HepG2 (cell line): ENCODE measurements at regions not wholly inside any gene's neighbourhood (a gene's known extent, or its start where the extent isn't known, plus 50 kb on each side); places are given as distances from the start of the nearest gene placed in this dataset.

Experiments
- CAMTA2 ChIP-seq: sonication (generic); formaldehyde crosslinking; IDR thresholded peaks from 2 replicates; pipeline ENCODE4 v1.4.0; 2020; ENCODE audit warnings: mild to moderate bottlenecking, missing genetic modification reagents, borderline replicate concordance
- CEBPB ChIP-seq: IDR thresholded peaks from 2 replicates; pipeline ENCODE4 v1.6.1; 2011; ENCODE audit warnings: low read depth, low read length, improper control_type of control experiment, borderline replicate concordance
- CEBPG ChIP-seq: IDR thresholded peaks from 2 replicates; pipeline ENCODE4 v1.6.1; 2016
- ELF1 ChIP-seq: sonication (generic); formaldehyde crosslinking; IDR thresholded peaks from 2 replicates; pipeline ENCODE4 v1.4.0; 2020; ENCODE audit warnings: missing genetic modification reagents
- ISX ChIP-seq: sonication (generic); formaldehyde crosslinking; conservative IDR thresholded peaks from 2 replicates; pipeline ENCODE4 v1.5.0; 2020; ENCODE audit warnings: missing genetic modification reagents
- PHF21A ChIP-seq: sonication (generic); formaldehyde crosslinking; IDR thresholded peaks from 2 replicates; pipeline ENCODE4 v1.5.0; 2020; ENCODE audit warnings: mild to moderate bottlenecking, missing genetic modification reagents
- PRPF4 ChIP-seq: fragments of 200-400 bp; formaldehyde crosslinking; IDR thresholded peaks from 2 replicates; pipeline ENCODE4 v1.6.1; 2016; ENCODE audit warnings: low read length, low read depth; ENCODE audit not compliant: poor library complexity, severe bottlenecking
- REPIN1 ChIP-seq: sonication (generic); formaldehyde crosslinking; IDR thresholded peaks from 2 replicates; pipeline ENCODE4 v1.8.0; 2022; ENCODE audit warnings: missing genetic modification reagents, low read depth, mild to moderate bottlenecking, borderline replicate concordance
- SATB2 ChIP-seq: sonication (generic); formaldehyde crosslinking; IDR thresholded peaks from 2 replicates; pipeline ENCODE4 v1.5.0; 2020; ENCODE audit warnings: missing genetic modification reagents
- ZNF207 ChIP-seq: fragments of 450-650 bp; IDR thresholded peaks from 2 replicates; pipeline ENCODE4 v1.6.1; 2016; ENCODE audit warnings: antibody characterized with exemption, borderline replicate concordance
- ZNF230 ChIP-seq: sonication (generic); formaldehyde crosslinking; IDR thresholded peaks from 2 replicates; pipeline ENCODE4 v1.4.0; 2020; ENCODE audit warnings: mild to moderate bottlenecking, missing genetic modification reagents
- ZNF263 ChIP-seq: sonication (generic); formaldehyde crosslinking; IDR thresholded peaks from 2 replicates; pipeline ENCODE4 v1.4.0; 2020; ENCODE audit warnings: missing genetic modification reagents
- ZNF317 ChIP-seq: sonication (generic); formaldehyde crosslinking; IDR thresholded peaks from 2 replicates; pipeline ENCODE4 v1.5.0; 2020; ENCODE audit warnings: mild to moderate bottlenecking, missing genetic modification reagents
- ZNF335 ChIP-seq: sonication (generic); formaldehyde crosslinking; IDR thresholded peaks from 2 replicates; pipeline ENCODE4 v1.4.0; 2020; ENCODE audit warnings: missing genetic modification reagents
- ZNF616 ChIP-seq: sonication (generic); formaldehyde crosslinking; IDR thresholded peaks from 2 replicates; pipeline ENCODE4 v1.5.0; 2020; ENCODE audit warnings: low read depth, mild to moderate bottlenecking, missing genetic modification reagents
- ZNF749 ChIP-seq: sonication (generic); formaldehyde crosslinking; IDR thresholded peaks from 2 replicates; pipeline ENCODE4 v1.8.0; 2022; ENCODE audit warnings: mild to moderate bottlenecking, missing genetic modification reagents, moderate library complexity, borderline replicate concordance
- TF ChIP-seq, protein P1 (sequence below): sonication (generic); formaldehyde crosslinking; IDR thresholded peaks from 2 replicates; pipeline ENCODE4 v1.4.0; 2020; ENCODE audit warnings: missing genetic modification reagents, mild to moderate bottlenecking, borderline replicate concordance
- TF ChIP-seq, protein P2 (sequence below): sonication (generic); formaldehyde crosslinking; IDR thresholded peaks from 2 replicates; pipeline ENCODE4 v1.4.0; 2020; ENCODE audit warnings: missing genetic modification reagents
- TF ChIP-seq, protein P3 (sequence below): sonication (generic); formaldehyde crosslinking; IDR thresholded peaks from 2 replicates; pipeline ENCODE4 v1.5.0; 2020; ENCODE audit warnings: missing genetic modification reagents
- TF ChIP-seq, protein P4 (sequence below): sonication (generic); formaldehyde crosslinking; IDR thresholded peaks from 2 replicates; pipeline ENCODE4 v1.9.0; 2021; ENCODE audit warnings: missing genetic modification reagents, borderline replicate concordance
- TF ChIP-seq, protein P5 (sequence below): sonication (generic); formaldehyde crosslinking; IDR thresholded peaks from 2 replicates; pipeline ENCODE4 v1.5.1; 2020; ENCODE audit warnings: mild to moderate bottlenecking, moderate library complexity, missing genetic modification reagents
- TF ChIP-seq, protein P6 (sequence below): fragments of 450-650 bp; IDR thresholded peaks from 2 replicates; pipeline ENCODE4 v1.6.1; 2016

DNA sequence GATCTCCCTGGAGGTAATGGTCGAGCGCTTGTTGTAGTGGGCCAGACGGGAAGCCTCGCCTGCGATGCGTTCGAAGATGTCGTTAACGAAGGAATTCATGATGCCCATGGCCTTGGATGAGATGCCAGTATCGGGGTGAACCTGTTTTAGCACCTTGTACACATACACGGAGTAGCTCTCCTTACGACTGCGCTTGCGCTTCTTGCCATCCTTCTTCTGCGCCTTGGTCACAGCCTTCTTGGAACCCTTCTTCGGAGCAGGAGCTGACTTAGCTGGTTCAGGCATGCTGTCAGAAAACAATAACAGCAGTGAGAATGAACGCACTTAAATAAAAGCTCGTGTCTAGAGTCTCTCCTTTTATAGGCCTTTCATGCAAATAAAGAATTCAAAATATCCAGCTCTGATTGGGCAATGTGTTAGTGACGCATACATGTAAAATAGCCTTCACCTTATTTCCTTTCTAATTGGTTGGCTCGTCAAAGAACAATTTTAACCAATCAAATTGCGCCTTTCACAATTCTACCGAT lies 129.2 kb downstream of the HFE start (continued):
- TF ChIP-seq, protein P1, sequence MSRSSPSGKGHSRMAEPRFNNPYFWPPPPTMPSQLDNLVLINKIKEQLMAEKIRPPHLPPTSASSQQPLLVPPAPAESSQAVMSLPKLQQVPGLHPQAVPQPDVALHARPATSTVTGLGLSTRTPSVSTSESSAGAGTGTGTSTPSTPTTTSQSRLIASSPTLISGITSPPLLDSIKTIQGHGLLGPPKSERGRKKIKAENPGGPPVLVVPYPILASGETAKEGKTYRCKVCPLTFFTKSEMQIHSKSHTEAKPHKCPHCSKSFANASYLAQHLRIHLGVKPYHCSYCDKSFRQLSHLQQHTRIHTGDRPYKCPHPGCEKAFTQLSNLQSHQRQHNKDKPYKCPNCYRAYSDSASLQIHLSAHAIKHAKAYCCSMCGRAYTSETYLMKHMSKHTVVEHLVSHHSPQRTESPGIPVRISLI = no peak
- TF ChIP-seq, protein P2, sequence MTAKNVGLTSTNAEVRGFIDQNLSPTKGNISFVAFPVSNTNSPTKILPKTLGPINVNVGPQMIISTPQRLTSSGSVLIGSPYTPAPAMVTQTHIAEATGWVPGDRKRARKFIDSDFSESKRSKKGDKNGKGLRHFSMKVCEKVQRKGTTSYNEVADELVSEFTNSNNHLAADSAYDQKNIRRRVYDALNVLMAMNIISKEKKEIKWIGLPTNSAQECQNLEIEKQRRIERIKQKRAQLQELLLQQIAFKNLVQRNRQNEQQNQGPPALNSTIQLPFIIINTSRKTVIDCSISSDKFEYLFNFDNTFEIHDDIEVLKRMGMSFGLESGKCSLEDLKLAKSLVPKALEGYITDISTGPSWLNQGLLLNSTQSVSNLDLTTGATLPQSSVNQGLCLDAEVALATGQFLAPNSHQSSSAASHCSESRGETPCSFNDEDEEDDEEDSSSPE (CRISPR knock-in tag) = peak; percentile 45; the same call in 1 of the 2 replicates
- no peak for TF ChIP-seq ISX
- TF ChIP-seq, protein P3, sequence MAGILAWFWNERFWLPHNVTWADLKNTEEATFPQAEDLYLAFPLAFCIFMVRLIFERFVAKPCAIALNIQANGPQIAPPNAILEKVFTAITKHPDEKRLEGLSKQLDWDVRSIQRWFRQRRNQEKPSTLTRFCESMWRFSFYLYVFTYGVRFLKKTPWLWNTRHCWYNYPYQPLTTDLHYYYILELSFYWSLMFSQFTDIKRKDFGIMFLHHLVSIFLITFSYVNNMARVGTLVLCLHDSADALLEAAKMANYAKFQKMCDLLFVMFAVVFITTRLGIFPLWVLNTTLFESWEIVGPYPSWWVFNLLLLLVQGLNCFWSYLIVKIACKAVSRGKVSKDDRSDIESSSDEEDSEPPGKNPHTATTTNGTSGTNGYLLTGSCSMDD (CRISPR knock-in tag) = no peak
- no peak for TF ChIP-seq PRPF4
- TF ChIP-seq PHF21A (CRISPR knock-in tag) = peak; percentile 73; the same call in 1 of the 2 replicates
- TF ChIP-seq, protein P4, sequence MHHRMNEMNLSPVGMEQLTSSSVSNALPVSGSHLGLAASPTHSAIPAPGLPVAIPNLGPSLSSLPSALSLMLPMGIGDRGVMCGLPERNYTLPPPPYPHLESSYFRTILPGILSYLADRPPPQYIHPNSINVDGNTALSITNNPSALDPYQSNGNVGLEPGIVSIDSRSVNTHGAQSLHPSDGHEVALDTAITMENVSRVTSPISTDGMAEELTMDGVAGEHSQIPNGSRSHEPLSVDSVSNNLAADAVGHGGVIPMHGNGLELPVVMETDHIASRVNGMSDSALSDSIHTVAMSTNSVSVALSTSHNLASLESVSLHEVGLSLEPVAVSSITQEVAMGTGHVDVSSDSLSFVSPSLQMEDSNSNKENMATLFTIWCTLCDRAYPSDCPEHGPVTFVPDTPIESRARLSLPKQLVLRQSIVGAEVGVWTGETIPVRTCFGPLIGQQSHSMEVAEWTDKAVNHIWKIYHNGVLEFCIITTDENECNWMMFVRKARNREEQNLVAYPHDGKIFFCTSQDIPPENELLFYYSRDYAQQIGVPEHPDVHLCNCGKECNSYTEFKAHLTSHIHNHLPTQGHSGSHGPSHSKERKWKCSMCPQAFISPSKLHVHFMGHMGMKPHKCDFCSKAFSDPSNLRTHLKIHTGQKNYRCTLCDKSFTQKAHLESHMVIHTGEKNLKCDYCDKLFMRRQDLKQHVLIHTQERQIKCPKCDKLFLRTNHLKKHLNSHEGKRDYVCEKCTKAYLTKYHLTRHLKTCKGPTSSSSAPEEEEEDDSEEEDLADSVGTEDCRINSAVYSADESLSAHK (CRISPR knock-in tag) = no peak; the same call in 1 of the 2 replicates
- TF ChIP-seq ZNF317 = no peak; the same call in 1 of the 2 replicates
- peak; percentile 92 for TF ChIP-seq CEBPB
- TF ChIP-seq ELF1 (CRISPR knock-in tag) = no peak
- peak; percentile 81; the same call in 1 of the 2 replicates for TF ChIP-seq REPIN1 (CRISPR knock-in tag)
- TF ChIP-seq SATB2 = no peak; the same call in 1 of the 2 replicates
- TF ChIP-seq ZNF207 = no peak
- TF ChIP-seq ZNF335 (CRISPR knock-in tag) = 0 out of 2 replicates have a peak, but pooled peaks have one; percentile 65
- no peak for TF ChIP-seq CEBPG (CRISPR knock-in tag)
- TF ChIP-seq ZNF616 (CRISPR knock-in tag) = no peak
- TF ChIP-seq ZNF230 (CRISPR knock-in tag) = no peak; the same call in 1 of the 2 replicates
- no peak for TF ChIP-seq ZNF749
- TF ChIP-seq, protein P5, sequence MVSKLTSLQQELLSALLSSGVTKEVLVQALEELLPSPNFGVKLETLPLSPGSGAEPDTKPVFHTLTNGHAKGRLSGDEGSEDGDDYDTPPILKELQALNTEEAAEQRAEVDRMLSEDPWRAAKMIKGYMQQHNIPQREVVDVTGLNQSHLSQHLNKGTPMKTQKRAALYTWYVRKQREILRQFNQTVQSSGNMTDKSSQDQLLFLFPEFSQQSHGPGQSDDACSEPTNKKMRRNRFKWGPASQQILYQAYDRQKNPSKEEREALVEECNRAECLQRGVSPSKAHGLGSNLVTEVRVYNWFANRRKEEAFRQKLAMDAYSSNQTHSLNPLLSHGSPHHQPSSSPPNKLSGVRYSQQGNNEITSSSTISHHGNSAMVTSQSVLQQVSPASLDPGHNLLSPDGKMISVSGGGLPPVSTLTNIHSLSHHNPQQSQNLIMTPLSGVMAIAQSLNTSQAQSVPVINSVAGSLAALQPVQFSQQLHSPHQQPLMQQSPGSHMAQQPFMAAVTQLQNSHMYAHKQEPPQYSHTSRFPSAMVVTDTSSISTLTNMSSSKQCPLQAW (CRISPR knock-in tag) = no peak
- TF ChIP-seq, protein P6, sequence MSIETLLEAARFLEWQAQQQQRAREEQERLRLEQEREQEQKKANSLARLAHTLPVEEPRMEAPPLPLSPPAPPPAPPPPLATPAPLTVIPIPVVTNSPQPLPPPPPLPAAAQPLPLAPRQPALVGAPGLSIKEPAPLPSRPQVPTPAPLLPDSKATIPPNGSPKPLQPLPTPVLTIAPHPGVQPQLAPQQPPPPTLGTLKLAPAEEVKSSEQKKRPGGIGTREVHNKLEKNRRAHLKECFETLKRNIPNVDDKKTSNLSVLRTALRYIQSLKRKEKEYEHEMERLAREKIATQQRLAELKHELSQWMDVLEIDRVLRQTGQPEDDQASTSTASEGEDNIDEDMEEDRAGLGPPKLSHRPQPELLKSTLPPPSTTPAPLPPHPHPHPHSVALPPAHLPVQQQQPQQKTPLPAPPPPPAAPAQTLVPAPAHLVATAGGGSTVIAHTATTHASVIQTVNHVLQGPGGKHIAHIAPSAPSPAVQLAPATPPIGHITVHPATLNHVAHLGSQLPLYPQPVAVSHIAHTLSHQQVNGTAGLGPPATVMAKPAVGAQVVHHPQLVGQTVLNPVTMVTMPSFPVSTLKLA = no peak
- TF ChIP-seq ZNF263 = no peak
- no peak for TF ChIP-seq CAMTA2 (CRISPR knock-in tag)
